ENCODE measurements at regions not wholly inside any gene's neighbourhood (a gene's known extent, or its start where the extent isn't known, plus 50 kb on each side); places are given as distances from the start of the nearest gene placed in this dataset.

DNA sequence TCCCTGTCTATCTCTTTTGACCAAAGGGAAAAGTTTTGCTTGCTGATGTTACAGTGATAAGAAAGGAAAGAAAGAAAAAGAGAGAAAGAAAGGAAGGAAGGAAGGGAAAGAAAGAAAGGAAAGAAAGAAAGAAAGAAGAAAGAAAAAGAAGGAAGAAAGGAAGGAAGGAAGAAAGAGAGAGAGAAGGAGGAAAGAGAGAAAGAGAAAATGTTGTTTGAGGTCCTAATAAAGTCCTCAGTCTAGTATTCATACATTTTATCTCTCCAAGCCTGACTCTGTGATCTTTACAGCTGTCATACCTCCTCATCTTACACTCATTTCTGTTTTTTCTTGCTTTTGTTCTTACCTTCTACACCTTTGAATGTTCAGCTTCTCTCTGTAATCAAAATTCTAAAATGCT, 111.4 kb upstream of the MBNL1 start:
- DNase-seq (ENCODE audit: low spot score) (no peak), ATAC-seq (ENCODE audit: low read depth) (no peak)
- Histone ChIP-seq H3K36me3 (ENCODE audit: low read depth) (no peaks in the 10 kb centered on the region), H3K4me1 (ENCODE audit: insufficient read depth, poor library complexity, severe bottlenecking) (peaks cover 23% of the 10 kb centered on the region), H3K27me3 (ENCODE audit: insufficient read depth, poor library complexity, severe bottlenecking) (no peaks in the 10 kb centered on the region), H3K27ac (ENCODE audit: poor library complexity, severe bottlenecking) (no peak overlapping the region), H3K9me3 (ENCODE audit: severe bottlenecking) (no peaks in the 10 kb centered on the region), H3K4me3 (ENCODE audit: severe bottlenecking) (no peak overlapping the region)
- no peak for TF ChIP-seq CTCF (IDR thresholded peaks at IDR 0.05; ENCODE audit: poor library complexity, severe bottlenecking)

- no peak for DNase-seq (ENCODE audit: low spot score)
- Histone ChIP-seq H3K36me3 (ENCODE audit: low read depth) (no peaks in the 10 kb centered on the region), H3K4me3 (ENCODE audit: severe bottlenecking) (no peak overlapping the region), H3K4me1 (ENCODE audit: insufficient read depth, poor library complexity, severe bottlenecking) (peaks cover 23% of the 10 kb centered on the region), H3K27ac (ENCODE audit: poor library complexity, severe bottlenecking) (peak overlapping the region; percentile 36), H3K9me3 (ENCODE audit: severe bottlenecking) (no peaks in the 10 kb centered on the region), H3K27me3 (ENCODE audit: insufficient read depth, poor library complexity, severe bottlenecking) (no peaks in the 10 kb centered on the region)
- ATAC-seq (ENCODE audit: low read depth): peak; percentile 100
- TF ChIP-seq CTCF (IDR thresholded peaks at IDR 0.05; ENCODE audit: poor library complexity, severe bottlenecking): no peak
These were observed 109.4 kb upstream of the MBNL1 start for GRCh38 chr3:152159328-152159727.

- no peaks in the 10 kb centered on the region for H3K36me3 ChIP-seq (ENCODE audit: low read depth)
- H3K4me1 ChIP-seq (ENCODE audit: insufficient read depth, poor library complexity, severe bottlenecking): peaks cover 23% of the 10 kb centered on the region
- ATAC-seq (ENCODE audit: low read depth): no peak
- no peak overlapping the region for H3K4me3 ChIP-seq (ENCODE audit: severe bottlenecking)
- no peak for TF ChIP-seq CTCF (IDR thresholded peaks at IDR 0.05; ENCODE audit: poor library complexity, severe bottlenecking)
- H3K9me3 ChIP-seq (ENCODE audit: severe bottlenecking): no peaks in the 10 kb centered on the region
- DNase-seq (ENCODE audit: low spot score): no peak
- H3K27ac ChIP-seq (ENCODE audit: poor library complexity, severe bottlenecking): no peak overlapping the region
- H3K27me3 ChIP-seq (ENCODE audit: insufficient read depth, poor library complexity, severe bottlenecking): no peaks in the 10 kb centered on the region
These were observed 108.2 kb upstream of the MBNL1 start for GRCh38 chr3:152160350-152161011.

DNA sequence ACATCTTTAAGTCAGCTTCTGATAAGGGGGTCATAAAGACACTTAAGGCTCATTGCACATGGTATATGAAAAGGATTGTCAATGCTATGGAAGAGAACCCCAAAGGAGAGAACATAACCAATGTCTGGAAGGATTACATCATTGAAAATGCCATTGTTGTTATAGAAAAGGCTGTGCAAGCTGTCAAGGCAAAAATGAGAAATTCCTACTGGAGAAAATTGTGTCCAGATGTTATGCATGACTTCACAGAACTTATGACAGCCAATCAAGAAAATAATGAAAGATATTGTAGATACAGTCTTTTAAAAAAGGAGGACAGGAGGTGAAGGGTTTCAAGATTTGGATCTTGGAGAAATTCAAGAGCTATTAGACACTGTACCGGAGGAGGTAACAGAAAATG, 96.3 kb upstream of the MBNL1 start:
- H3K9me3 ChIP-seq (ENCODE audit: severe bottlenecking): no peaks in the 10 kb centered on the region
- no peak for TF ChIP-seq CTCF (IDR thresholded peaks at IDR 0.05; ENCODE audit: poor library complexity, severe bottlenecking)
- no peak overlapping the region for H3K4me3 ChIP-seq (ENCODE audit: severe bottlenecking)
- DNase-seq (ENCODE audit: low spot score): no peak
- no peaks in the 10 kb centered on the region for H3K36me3 ChIP-seq (ENCODE audit: low read depth)
- peaks cover 21% of the 10 kb centered on the region for H3K4me1 ChIP-seq (ENCODE audit: insufficient read depth, poor library complexity, severe bottlenecking)
- no peak for ATAC-seq (ENCODE audit: low read depth)
- no peak overlapping the region for H3K27ac ChIP-seq (ENCODE audit: poor library complexity, severe bottlenecking)
- no peaks in the 10 kb centered on the region for H3K27me3 ChIP-seq (ENCODE audit: insufficient read depth, poor library complexity, severe bottlenecking)

GRCh38 chr3:152173627-152174026, 95.1 kb upstream of the MBNL1 start:
- Histone ChIP-seq H3K27me3 (ENCODE audit: insufficient read depth, poor library complexity, severe bottlenecking) (no peaks in the 10 kb centered on the region), H3K36me3 (ENCODE audit: low read depth) (no peaks in the 10 kb centered on the region), H3K27ac (ENCODE audit: poor library complexity, severe bottlenecking) (no peak overlapping the region), H3K4me3 (ENCODE audit: severe bottlenecking) (no peak overlapping the region), H3K9me3 (ENCODE audit: severe bottlenecking) (no peaks in the 10 kb centered on the region), H3K4me1 (ENCODE audit: insufficient read depth, poor library complexity, severe bottlenecking) (peaks cover 21% of the 10 kb centered on the region)
- peak; percentile 22; the same call in 1 of the 3 replicates for ATAC-seq (ENCODE audit: low read depth)
- TF ChIP-seq CTCF (IDR thresholded peaks at IDR 0.05; ENCODE audit: poor library complexity, severe bottlenecking): no peak
- DNase-seq (ENCODE audit: low spot score): no peak

All from RWPE2 (cell line).